Transverse colon (tissue), 4 donors: ENCODE measurements at regions not wholly inside any gene's neighbourhood (a gene's known extent, or its start where the extent isn't known, plus 50 kb on each side); places are given as distances from the start of the nearest gene placed in this dataset.

Experiments used
- DNase-seq: peaks from one replicate; pipeline ENCODE4 v3.0.0-alpha.2; 2019
- H3K27ac ChIP-seq, 4 donors: fragments of 200-600 bp; sonication (generic); 2 replicates each; pipeline ENCODE4 v1.5.1; 2016 to 2018; ENCODE audit warnings: inconsistent platforms in 4 of 4
- H3K27me3 ChIP-seq: fragments of 200-600 bp; sonication (generic); 2 replicates; pipeline ENCODE4 v1.5.1; 2017; ENCODE audit warnings: inconsistent platforms
- H3K36me3 ChIP-seq, 4 donors: fragments of 200-600 bp; sonication (generic); 2 replicates each; pipeline ENCODE4 v1.5.1; 2017 to 2019; ENCODE audit warnings: inconsistent platforms in 4 of 4
- H3K4me1 ChIP-seq, 4 donors: fragments of 200-600 bp; sonication (generic); 2 replicates each; pipeline ENCODE4 v1.5.1; 2017 to 2020; ENCODE audit warnings: inconsistent platforms in 4 of 4
- H3K4me3 ChIP-seq, 4 donors: fragments of 200-600 bp; sonication (generic); 1 replicate in 1 of 4; 2 replicates in 3 of 4; pipeline versions ENCODE4 v1.5.1 to v1.6.1; 2017 to 2019; ENCODE audit warnings: inconsistent platforms in 4 of 4
- H3K9me3 ChIP-seq, 2 donors: fragments of 200-600 bp; sonication (generic); 2 replicates each; pipeline ENCODE4 v1.5.1; 2017 to 2019; ENCODE audit warnings: inconsistent platforms in 2 of 2
- CTCF ChIP-seq, 5 experiments: fragments of 200-600 bp in 3 of 5; fragments of 450-650 bp in 2 of 5; sonication (generic) in 3 of 5; IDR thresholded peaks; 1 replicate in 2 of 5; 2 replicates in 3 of 5; pipeline ENCODE4 v1.5.1; 2016 to 2017; ENCODE audit warnings: antibody characterized with exemption in 5 of 5, inconsistent platforms in 3 of 5, mild to moderate bottlenecking in 2 of 5, moderate library complexity in 1 of 5
- EP300 ChIP-seq: sonication (generic); formaldehyde crosslinking; IDR thresholded peaks from one replicate; pipeline ENCODE4 v1.6.1; 2017; ENCODE audit warnings: antibody characterized with exemption, low read depth
- POLR2A ChIP-seq: fragments of 450-650 bp; IDR thresholded peaks from one replicate; pipeline ENCODE4 v1.6.1; 2016; ENCODE audit warnings: antibody characterized with exemption, mild to moderate bottlenecking, moderate library complexity
- POLR2AphosphoS5 ChIP-seq, 3 donors: sonication (generic); formaldehyde crosslinking; IDR thresholded peaks; one replicate each; pipeline ENCODE4 v1.6.1; 2016; ENCODE audit warnings: antibody characterized with exemption in 3 of 3
- WGBS, 2 donors: methylation state at CpG; one replicate each; pipeline ENCODE4 v1.1.5; 2018; ENCODE audit warnings: low coverage in 1 of 2; 5-methylcytosine and 5-hydroxymethylcytosine counted together
- in situ Hi-C, 4 donors: fragments of 200-750 bp; cut with MboI; loops; one replicate each; pipeline versions ENCODE4 v1.15.0 to v1.15.1; 2017; ENCODE audit warnings: low sequenced_read_pairs in 3 of 4, low pct_ligation_motif_present in 1 of 4, low pct_unique_long_range_greater_than_20kb in 1 of 4
- intact Hi-C: fragments of 100-400 bp; cut with DNase I; formaldehyde crosslinking; loops from one replicate; pipeline ENCODE4 v1.15.1; 2023; ENCODE audit warnings: low total_unique reads

- in situ Hi-C loops (no loop called here), intact Hi-C loops (no loop called here)
- no peaks in the 10 kb centered on the region for H3K4me1 ChIP-seq
- WGBS, 2 donors = 88% methylated on average over 8 of the region's 8 CpGs; no CpG with 5 or more reads in 1 of the 2 donors
- no peak for DNase-seq
- TF ChIP-seq POLR2AphosphoS5 (IDR thresholded peaks at IDR 0.05) = no peak
- no peak for TF ChIP-seq POLR2A
- TF ChIP-seq EP300 = no peak
- TF ChIP-seq CTCF (IDR thresholded peaks at IDR 0.05) = no peak
- no peaks in the 10 kb centered on the region for H3K27me3 ChIP-seq
- H3K4me3 ChIP-seq = no peak overlapping the region
- H3K36me3 ChIP-seq = no peaks in the 10 kb centered on the region
- H3K27ac ChIP-seq = no peak overlapping the region
- H3K9me3 ChIP-seq = no peaks in the 10 kb centered on the region
Observed at GRCh38 chr5:17087035-17087434, 130.4 kb upstream of the BASP1 start.

- Histone ChIP-seq H3K36me3 (no peaks in the 10 kb centered on the region), H3K27ac (no peak overlapping the region), H3K9me3 (no peaks in the 10 kb centered on the region), H3K4me3 (no peak overlapping the region), H3K27me3 (no peaks in the 10 kb centered on the region), H3K4me1 (no peaks in the 10 kb centered on the region)
- 82% methylated on average over 4 of the region's 4 CpGs for WGBS, 2 donors
- intact Hi-C loops (no loop called here), in situ Hi-C loops (no loop called here)
- TF ChIP-seq POLR2AphosphoS5 (IDR thresholded peaks at IDR 0.05) (no peak), POLR2A (no peak), CTCF (IDR thresholded peaks at IDR 0.05) (no peak), EP300 (no peak)
- no peak for DNase-seq
Observed at GRCh38 chr5:17088051-17088450, 129.4 kb upstream of the BASP1 start.

DNA sequence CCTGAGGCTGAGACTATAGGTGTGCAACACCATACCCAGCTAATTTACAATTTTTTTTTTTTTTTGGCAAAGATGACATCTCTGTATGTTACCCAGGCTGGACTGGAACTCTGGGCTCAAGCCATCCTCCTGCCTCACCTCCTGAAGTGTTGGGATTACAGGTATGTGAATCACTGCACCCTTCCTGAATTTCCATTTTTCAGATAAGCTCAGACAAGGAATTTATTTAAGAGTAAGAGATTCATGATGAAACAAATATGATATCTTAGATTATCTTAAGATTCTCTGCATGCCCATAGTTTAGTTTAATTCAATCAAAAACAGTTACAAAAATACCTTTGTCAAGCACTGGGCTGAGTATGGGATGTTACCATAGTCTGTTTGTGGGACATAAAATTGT is 128.4 kb upstream of the BASP1 start:
- Histone ChIP-seq H3K9me3 (no peaks in the 10 kb centered on the region), H3K27ac (no peak overlapping the region), H3K4me1 (no peaks in the 10 kb centered on the region), H3K27me3 (no peaks in the 10 kb centered on the region), H3K36me3 (no peaks in the 10 kb centered on the region), H3K4me3 (no peak overlapping the region)
- in situ Hi-C loops (no loop called here), intact Hi-C loops (no loop called here)
- DNase-seq = no peak
- no peak for TF ChIP-seq POLR2A
- TF ChIP-seq POLR2AphosphoS5 (IDR thresholded peaks at IDR 0.05) = no peak
- TF ChIP-seq EP300 = no peak
- no peak for TF ChIP-seq CTCF (IDR thresholded peaks at IDR 0.05)

GRCh38 chr5:17089690-17090089 is 127.7 kb upstream of the BASP1 start:
- intact Hi-C loops = no loop called here
- WGBS, 2 donors = 87% methylated on average over 2 of the region's 2 CpGs; no CpG with 5 or more reads in 1 of the 2 donors
- Histone ChIP-seq H3K4me1 (no peaks in the 10 kb centered on the region), H3K27me3 (no peaks in the 10 kb centered on the region), H3K27ac (no peak overlapping the region), H3K9me3 (no peaks in the 10 kb centered on the region), H3K4me3 (no peak overlapping the region), H3K36me3 (no peaks in the 10 kb centered on the region)
- in situ Hi-C loops = no loop called here
- DNase-seq = no peak
- TF ChIP-seq POLR2A = no peak
- no peak for TF ChIP-seq POLR2AphosphoS5 (IDR thresholded peaks at IDR 0.05)

GRCh38 chr5:17090839-17091238 is 126.6 kb upstream of the BASP1 start:
- intact Hi-C loops (no loop called here), in situ Hi-C loops (no loop called here)
- 60 to 77% methylated on average over 4 to 5 of the region's 5 CpGs for WGBS, 2 donors
- H3K4me1 ChIP-seq = no peaks in the 10 kb centered on the region
- no peaks in the 10 kb centered on the region for H3K36me3 ChIP-seq
- no peak overlapping the region for H3K27ac ChIP-seq
- no peak overlapping the region for H3K4me3 ChIP-seq
- no peak for TF ChIP-seq CTCF (IDR thresholded peaks at IDR 0.05)
- TF ChIP-seq POLR2A = no peak
- TF ChIP-seq EP300 = no peak
- TF ChIP-seq POLR2AphosphoS5 (IDR thresholded peaks at IDR 0.05) = no peak
- no peak for DNase-seq
- H3K9me3 ChIP-seq = no peaks in the 10 kb centered on the region
- H3K27me3 ChIP-seq = no peaks in the 10 kb centered on the region
